GM19468 (cell line): ENCODE measurements at regions not wholly inside any gene's neighbourhood (a gene's known extent, or its start where the extent isn't known, plus 50 kb on each side); places are given as distances from the start of the nearest gene placed in this dataset.

Source experiments
- ATAC-seq: cut with Tn5 transposase; IDR thresholded peaks from one replicate; pipeline ENCODE4 v1.9.1; 2021; ENCODE audit warnings: mild to moderate bottlenecking, moderate library complexity, moderate number of reproducible peaks; ENCODE audit not compliant: unreplicated experiment; ENCODE audit errors: extremely low read depth

DNA sequence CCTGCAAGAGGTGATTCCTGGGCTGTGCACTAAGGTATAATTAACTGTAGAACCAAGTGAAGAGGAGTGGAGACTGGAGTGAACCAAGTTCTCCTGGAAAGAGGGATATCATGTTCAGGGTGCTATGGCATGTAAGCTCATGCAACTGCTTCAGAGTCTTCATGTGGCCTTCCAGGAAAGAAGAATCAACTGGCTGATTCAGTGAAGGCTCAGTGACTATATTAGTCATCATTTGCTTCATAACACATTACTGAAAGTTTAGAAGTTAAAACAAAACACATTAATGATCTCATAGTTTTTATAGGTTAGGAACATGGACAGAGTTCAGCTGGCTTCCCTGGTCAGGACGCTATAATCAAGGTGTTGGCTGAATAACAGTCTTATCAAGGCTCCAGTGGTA, 1200.8 kb upstream of the GYPC start:
- ATAC-seq: no peak

DNA sequence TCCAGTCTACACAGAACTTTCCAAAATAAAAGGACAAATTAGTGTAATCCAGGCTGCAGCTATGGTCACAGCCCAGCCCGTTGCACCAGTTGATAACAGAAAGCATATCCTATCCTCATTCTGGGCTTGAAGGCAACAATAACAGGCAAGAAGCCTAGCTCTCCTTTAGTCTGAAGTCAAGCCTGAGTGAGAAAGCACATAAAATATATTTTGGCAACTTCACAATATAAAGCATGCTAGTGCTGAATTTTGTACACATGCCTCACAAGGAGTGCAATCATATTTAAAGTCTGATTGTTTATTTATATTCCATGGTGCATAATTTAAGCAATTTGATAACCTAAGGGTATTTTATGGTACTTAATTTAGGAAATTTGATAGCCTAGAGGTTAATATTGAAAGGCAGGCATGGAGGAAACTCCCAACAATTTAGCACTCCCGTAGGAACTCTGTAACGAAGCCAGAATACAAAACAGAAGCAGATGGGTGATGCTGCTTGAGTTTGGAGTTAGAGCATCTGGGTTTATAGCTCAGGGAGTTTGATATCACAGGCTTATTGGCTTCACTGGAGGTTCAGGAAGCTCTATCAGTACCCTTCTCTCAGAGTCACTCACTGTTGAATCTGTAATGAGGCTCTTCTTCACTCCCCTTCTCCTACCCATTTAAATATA, 1199.1 kb upstream of the GYPC start:
- no peak for ATAC-seq

DNA sequence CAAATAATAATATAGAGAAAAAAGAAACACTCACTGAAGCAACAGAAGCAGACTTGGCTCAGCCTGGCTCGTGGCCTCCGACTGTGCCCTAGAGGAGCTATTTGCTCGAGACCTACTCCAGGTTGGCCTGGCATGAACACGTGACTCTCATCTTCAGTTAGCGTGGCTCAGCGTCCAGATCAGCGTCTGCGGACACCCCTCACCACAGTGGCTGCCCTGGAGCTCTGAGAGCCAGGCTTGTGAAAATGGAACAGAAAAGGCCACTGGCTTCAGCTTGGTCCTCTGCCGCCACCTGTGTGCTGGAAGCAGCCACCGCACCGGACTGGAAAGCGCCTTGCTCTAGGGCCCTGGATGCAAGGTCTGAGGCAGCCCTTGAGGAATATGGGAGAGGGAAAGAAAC, 1184.0 kb upstream of the GYPC start:
- no peak for ATAC-seq

DNA sequence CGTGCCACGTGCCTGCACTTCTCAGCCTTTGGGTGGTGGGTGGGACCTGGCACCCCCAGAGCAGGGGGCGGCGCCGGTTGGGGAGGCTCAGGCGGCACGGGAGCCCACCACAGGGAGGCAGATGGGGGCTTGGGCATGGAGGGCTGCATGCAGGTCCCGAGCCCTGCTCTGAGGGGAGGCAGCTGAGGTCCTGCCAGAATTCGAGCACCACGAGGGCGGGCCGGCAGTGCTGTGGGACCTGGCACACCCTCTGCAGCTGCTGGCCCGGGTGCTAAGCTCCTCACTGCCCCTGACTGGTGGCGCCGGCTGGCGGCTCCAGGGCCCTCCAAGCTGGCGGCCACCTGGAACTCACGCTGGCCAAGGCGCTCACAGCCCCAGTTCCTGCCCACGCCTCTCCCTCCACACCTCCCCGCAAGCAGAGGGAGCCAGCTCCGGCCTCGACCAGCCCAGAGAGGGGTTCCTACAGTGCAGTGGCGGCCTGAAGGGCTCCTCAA, 1176.8 kb upstream of the GYPC start:
- no peak for ATAC-seq

DNA sequence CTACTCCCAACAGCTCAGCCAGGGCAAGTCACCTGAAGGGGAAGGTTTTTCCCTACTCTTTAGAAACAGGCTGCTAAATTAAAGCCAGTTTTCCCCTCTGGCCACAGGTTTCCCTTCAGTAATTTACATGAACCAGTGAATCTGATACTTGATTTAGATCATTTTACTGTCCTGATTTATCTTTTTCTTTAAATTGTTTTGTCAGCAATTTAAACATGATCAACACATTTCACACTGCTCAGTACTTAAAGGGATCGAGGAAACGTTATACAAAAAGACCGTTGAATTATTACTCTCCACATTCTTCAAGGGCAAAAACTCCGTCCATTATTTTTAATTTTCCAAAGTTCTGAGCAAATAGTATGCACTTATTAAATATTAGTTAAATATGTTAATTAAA, 1165.7 kb upstream of the GYPC start:
- ATAC-seq: no peak

DNA sequence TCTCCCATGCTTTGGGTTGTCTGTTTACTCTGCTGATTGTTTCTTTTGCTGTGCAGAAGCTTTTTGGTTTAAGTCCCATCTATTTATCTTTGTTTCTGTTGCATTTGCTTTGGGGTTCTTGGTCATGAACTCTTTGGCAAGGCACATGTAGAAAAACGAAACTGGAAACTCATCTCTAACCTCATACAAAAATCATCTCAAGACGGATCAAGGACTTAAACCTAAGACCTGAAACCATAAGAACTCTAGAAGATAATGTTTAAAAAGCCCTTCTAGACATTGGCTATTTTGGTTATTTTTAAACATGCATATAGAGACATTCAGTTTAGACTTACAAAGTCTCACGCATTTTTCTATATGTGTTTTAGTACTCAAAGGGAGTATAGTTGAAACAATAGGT, 1164.3 kb upstream of the GYPC start:
- ATAC-seq: no peak

DNA sequence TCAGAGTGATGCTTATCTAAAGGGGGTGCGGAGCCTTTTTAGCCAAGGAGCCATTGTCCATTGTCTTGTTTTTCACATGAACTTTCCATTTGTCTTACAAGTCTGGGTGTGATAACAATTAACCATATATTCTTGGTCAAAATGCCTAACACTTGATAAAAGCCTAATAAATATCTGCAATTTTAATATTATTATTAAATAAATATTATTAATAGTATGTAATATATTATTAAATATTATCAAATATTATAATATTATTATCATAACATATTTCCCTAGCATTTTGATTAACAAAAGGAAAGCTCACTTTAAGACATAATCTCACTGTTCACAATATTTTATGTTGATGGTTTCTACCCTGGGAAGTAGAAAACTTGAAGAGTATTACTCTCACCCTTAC, 1143.6 kb upstream of the GYPC start:
- ATAC-seq: no peak

DNA sequence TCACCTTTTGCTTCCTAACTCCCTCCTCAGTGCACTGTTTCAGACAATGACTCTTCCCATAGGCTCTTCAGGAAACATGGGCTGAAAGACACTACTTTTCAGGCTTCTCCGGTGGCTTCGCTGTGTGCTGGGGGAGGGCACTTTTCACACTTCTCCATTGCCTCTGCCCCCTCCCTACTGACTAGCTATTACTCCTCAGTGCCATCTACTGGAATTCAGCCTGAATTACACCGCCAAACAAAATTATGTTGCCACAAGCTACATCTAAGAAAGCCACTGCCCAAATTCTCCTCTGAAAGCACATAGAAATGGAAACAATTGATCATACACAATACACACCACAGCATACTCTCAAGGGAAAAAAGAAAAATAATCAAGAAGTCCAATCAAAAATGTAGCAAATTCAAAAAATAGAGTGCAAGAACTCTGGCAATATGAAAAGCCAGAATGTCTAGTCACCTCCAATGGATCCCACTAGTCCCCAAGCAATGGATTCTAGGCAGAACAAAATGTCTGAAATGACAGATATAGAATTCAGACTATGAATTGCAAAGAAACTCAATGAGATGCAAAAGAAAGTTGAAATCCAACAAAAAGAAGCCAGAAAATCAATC, 1139.4 kb upstream of the GYPC start:
- ATAC-seq: no peak

DNA sequence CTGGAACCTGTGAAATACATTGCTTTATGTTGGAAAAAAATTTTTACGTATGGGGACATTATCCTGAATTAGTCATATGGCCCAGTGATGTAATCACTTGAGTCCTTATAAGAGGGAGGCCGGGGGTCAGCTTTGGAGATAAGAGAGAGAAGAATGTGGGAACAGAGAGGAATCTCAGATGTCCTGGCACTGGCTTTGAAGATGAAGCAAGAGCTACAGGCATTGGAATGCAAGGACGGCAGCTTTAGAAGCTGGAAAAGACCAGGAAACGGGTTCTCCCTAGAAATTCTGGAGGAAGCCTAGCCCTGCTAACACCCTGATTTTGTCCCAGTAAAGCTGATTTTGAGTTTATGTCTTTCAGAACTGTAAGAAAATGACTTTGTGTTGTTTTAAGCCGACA, 1129.9 kb upstream of the GYPC start:
- no peak for ATAC-seq

DNA sequence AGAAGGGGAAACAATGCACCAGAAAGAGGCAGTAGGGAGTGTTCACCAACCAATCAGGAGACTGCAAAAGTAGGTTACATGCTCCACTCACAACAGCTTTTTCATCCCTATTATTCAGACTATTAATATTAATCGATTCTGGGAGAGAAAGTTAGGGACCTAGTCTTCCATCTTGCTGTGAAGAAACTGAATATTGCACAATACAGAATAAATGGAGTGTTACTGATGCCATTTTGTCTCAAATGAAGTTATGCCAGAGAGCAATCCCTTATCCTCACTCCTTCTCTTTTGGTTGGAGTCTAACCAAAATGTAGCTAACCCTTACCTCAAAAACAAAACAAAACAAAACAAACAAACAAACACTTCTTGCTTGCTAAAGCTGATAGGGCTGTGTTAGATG, 1120.9 kb upstream of the GYPC start:
- ATAC-seq: no peak

DNA sequence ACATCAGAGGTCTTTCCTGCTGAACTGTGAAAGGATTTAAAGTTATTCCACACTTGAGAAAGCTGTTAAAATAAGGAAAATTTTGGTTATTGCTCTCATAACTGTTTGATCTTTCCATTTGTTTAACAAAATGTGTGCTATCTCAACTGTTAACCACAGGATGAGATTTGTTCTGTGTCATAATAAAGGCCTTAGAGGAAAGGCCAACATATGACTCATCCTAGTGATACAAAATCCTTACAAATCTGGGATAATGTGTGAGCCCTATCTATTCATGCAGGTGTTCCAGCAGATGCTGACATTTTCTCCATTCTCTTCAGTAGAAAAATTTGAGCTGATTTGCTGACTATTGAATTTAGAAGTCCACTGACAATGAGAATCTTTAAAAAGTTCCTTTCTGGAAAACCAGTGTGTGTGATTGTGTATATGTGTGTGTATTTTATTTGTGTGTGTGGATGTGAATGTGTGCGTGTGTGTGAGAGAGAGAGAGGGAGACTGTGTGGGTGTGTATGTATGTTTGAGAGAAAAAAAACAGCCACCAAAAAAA, 1111.9 kb upstream of the GYPC start:
- ATAC-seq: no peak

DNA sequence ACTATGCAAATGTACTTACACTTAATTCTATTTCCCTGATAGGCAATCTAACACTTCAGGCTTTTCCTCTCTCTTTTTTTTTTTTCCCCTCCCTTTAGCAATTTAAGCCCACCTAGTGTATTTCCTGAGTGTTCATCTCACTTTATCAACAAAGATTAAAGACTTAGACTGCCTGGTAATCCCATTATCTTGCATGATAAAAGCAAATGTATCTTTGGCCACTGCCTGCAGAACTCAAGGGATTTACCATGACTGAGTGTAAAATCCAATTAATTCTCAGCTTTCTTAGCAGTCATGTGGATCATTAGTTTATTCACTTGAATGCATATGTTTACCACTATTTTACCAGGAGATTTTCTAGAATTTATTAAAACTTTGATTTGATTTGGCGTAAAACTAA, 1102.2 kb upstream of the GYPC start:
- ATAC-seq: no peak

DNA sequence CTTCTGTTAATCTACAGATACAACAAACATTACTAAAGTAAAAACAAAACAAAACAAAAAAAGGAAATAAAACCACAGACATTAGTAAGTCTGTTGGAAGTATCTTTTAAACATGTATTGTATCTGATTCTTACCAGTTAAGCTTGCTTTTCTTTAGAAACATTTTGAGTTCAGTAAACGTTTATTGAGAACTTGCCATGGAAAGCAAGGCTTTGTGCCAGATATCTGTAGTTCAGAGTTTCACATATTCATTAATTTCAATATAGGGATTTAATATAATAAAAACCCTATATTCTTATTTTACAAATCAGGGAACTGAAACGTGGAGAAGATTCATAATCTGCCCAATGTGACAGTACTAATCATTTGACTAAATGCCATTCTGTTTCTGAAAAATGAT, 1101.0 kb upstream of the GYPC start:
- no peak for ATAC-seq

DNA sequence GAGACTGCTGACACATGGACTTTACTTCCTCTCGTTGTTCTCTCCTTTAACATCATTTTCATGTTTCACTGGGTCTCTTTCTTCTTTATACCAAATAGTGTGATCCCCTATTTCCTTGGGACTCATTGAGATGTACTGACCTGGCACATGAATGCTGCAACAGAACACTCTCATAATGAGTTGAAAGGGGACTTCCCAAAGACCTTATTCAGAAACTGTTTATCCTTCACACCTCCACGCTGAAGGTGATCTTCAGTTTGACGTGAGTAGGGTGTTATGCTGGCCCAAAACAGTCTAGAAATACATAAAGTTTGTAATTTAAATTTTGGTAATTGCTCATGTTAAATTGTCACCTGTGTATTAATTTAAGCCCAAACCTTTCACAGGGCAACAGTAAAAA, 1096.8 kb upstream of the GYPC start:
- no peak for ATAC-seq

DNA sequence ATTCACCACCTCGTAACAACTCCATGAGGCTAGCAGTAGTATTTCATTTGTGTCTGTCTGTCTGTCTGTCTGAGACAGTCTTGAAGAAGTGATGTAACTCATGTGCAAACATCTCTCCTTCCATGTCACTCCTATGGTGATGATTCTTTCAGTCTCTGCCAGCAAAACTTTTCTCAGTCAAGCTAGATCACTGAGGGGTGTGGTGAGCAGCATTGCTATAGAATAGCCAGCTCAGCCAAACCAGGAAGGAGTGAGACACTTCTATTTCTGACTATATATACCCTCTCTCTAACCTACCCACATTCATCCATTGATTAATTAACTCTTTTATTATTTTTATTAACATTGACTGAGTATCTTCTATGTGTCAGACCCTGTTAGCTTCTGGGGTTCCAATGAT, 1095.1 kb upstream of the GYPC start:
- no peak for ATAC-seq

DNA sequence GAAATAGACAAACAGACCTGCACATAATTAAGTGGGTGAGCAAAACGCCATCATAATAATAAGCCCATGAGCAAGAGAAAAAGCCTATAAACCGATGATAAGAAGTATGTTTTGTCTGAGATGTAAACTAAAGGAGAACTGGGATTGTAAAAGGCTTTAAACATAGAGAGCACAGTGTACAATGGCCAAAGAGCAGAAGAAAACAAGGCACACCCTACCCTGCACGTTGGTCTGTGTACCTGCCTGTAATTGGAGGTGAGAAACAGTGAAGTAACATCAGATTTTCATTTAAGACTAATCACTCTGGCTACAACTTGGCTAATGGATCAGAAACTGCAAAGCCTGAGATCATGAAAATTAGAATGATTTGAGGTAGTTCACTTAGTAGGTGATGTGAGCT, 1094.7 kb upstream of the GYPC start:
- no peak for ATAC-seq

DNA sequence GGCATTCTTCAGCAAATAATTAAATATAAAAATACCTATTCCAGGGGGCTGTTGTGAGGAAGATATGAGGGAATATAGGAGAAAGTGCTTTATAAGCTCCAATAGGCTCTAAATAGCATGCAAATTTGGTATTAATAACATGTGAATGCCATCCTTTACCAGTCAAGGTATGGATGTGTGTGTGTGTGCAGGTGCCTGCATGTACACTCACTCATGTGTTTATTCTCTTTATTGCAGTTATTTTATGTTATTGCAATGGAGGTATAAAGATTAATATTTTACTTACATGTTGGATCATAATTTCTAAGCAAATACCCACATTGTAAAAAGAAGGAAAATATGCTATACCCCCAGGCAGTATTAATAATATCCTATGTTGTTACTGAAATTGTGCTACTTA, 1093.0 kb upstream of the GYPC start:
- ATAC-seq: no peak

DNA sequence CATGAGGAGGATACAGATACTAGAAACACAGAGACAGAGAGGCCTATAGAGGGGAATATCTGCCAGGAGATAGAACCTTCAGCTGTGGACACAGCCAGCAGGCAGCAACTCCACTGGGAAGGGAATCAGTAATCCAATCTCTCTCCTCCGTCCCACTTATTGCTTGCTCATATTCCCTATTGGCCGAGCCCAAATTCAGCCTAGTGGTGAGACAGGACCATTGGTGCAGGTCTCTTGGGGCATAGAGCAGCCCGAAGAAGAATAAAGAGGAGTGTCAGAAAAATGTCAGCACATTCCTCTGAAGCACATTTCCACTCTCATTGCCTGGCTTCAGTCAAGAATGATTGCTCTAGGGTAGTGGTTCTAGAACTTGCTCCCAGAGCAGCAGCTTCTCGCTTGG, 1091.5 kb upstream of the GYPC start:
- ATAC-seq: no peak

DNA sequence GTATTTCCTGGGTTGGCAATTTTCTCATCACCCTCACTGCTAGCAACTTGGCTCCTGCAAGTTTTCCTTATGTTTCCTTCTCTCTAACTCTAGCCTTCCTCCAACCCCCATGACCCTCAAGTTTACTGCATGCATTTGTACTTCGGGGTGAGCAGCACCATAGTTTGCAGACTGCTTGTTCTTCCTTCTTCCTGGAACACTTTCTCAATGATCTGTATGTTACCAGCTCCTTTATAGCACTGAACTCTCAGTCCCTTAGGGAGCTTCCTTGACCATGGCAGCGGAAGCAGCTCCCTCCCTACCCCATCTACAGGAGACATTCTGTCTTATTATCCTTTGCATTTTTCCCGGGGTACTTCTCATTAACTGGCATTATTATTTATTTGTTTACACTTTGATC, 1089.5 kb upstream of the GYPC start:
- ATAC-seq: no peak

DNA sequence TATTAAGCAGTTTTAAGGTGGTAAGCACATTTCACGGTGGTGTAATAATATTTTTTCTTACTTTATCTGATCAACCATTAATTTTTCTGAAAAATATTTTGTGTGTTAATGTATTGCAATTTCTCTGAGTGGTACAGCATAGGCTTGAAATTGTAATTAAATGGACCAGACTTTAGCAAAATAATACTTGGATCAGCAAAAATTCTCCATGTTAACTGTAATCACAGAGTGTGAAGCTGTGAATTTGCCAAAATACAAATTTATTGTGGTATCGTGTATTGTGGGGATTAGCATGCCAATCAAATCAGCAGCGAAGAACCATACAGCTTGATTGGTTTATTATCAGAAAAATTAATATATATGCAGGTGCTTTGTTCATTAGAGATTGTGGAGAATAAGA, 1088.9 kb upstream of the GYPC start:
- no peak for ATAC-seq

DNA sequence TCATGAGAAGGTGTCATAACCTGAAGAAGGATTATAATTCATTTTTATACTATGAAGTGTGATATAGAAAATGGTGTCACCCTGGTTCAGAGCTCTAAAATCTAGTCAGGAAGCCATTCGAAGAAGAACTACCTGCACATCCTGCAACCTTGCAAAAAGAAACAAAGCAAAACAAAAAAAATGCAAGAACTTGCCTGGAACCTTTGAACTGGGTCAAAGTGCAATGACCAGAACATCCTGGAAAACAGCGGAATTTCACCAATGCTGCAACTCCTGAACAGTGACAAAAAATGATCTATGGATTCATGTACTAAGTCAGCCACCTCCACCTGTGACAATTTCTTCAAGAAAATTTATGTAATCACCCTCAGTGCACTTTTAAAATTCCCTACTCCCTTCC, 1083.3 kb upstream of the GYPC start:
- no peak for ATAC-seq

DNA sequence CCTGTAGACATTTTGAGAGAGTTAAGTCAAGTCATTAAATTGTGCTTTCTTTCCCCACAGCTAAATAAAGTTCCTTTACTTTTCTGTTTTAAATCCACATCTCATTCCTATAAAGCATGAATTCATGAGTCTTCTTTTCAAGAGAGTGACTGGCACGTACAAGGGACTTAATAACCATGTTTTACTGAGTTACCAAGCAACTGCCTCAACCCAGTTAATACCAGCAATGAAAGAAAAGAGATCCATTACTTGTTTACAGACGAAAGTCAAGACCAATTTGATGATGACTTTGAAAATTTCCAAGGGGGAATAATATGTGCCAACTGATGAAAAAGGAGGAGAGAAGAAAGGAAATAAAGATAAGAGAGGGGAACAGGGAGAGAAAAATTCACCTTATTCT, 1082.5 kb upstream of the GYPC start:
- ATAC-seq: no peak
